Fibroblast of peridontal ligament (primary cell): ENCODE measurements at regions not wholly inside any gene's neighbourhood (a gene's known extent, or its start where the extent isn't known, plus 50 kb on each side); places are given as distances from the start of the nearest gene placed in this dataset.
"Not testable (repeated sequence)": the region's sequence is repeated elsewhere in the genome, so short reads cannot be mapped to it uniquely, and the experiment has no call there.

Experiments
- DNase-seq: peaks from one replicate; pipeline ENCODE4 v3.0.0-alpha.2; 2010; ENCODE audit errors: extremely low read depth

DNA sequence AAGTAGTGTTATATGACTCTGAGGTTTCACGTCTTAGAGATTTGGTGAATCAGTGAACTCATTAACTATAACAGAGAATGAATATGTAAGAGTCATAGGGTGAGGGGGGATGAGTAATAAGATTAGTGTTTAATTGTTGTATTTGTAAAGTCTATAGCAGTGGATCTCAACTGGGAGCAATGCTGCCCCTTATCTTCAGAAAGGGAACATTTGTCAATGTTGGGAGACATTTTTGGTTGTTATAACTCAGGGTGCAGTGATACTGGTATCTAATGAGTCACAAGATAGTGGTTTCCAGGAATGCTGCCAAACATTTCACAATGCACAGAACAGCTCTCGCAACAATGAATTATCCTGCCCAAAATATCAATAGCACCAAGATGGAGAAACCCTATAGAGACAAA, 1193.7 kb downstream of the GALC start:
- DNase-seq = peak; percentile 97

DNA sequence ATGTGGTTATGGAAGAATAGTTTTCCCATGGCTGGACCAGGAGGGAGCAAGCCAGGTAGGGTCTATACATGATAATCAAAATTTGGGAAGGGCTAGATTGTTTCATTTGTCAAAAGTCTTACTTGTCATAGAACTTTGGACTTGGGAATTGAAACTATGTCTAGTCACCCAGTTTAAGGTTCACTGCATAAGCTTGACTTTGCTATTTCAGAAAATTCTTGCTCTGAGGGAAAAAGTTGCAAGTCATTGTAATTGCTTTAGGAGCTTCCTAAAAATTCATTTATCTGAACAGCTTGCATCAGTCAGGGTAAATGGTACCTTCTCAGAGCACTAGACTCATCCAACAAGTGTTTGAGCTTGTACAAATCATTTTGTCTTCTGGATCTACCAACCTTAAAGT, 1194.7 kb downstream of the GALC start:
- peak; percentile 42 for DNase-seq

DNA sequence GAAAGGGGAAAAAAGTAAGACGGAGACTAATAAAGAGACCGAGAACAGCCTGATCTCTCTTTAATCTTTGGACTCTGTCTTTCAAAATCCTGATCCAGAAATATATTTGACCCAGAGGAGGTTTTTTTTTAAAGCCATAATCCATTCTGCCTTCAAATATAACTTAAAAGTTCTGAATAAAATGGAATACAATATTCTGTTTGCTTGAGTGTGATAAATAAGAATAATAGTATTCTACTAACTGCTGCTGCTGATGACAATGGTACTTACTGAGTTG, 1196.0 kb downstream of the GALC start:
- DNase-seq = no peak

DNA sequence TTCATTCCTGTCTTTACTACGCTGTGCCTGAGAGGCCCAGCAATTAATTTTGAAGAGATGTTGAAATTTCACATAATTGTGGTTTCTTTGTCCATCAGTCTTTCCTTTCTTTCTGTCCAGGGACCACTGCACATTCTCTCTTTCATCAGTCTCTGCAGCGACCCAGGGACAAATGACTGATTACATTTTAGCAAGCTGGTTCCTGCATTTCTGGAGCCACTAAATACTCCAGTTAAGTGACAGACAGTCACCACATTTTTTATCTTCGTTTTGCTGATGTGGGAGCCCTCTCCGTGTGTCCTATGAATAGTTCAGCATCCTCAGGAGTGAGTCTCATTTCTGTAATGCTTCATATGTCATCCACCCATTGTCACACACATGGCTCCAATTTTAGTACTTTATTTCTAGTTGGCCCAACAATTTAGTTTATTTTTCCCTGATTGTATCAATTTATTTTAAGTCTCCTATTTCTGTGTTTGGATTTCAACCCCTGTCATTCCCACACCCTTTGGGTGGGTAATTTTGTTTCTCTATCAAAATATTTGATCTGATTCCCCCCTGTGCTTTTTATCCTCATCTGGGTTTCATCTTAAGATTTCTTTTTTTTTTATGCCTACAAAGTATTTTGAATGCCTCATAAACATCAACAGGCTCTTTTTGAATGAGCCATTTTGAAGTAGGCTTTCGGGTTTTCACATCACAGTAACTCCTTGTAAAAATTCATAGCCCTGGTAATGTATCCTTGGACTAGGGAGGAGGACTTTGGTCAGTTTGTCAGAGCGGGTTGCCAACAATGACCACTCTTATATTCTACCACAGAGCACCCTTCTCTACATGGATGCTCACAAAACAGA, 1196.5 kb downstream of the GALC start:
- DNase-seq = peak; percentile 74

DNA sequence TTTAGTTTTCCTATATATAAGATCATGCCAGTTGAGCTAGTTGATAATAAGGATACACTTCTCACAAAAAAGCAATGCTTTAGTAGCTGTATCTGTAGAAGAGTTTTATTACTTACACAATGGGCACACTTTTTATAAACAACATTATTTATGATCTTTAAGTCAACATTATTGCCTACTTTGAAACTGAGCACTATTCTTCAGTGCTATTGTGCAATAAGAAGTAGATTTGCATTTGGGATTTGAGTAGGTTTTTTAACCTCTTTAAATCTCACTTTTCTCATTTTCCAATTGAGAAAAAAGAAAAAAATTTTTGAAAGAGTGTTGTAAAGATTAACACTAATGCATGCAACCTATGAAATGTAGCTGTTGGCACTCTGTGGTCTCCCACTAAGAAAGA, 1198.3 kb downstream of the GALC start:
- no peak for DNase-seq

DNA sequence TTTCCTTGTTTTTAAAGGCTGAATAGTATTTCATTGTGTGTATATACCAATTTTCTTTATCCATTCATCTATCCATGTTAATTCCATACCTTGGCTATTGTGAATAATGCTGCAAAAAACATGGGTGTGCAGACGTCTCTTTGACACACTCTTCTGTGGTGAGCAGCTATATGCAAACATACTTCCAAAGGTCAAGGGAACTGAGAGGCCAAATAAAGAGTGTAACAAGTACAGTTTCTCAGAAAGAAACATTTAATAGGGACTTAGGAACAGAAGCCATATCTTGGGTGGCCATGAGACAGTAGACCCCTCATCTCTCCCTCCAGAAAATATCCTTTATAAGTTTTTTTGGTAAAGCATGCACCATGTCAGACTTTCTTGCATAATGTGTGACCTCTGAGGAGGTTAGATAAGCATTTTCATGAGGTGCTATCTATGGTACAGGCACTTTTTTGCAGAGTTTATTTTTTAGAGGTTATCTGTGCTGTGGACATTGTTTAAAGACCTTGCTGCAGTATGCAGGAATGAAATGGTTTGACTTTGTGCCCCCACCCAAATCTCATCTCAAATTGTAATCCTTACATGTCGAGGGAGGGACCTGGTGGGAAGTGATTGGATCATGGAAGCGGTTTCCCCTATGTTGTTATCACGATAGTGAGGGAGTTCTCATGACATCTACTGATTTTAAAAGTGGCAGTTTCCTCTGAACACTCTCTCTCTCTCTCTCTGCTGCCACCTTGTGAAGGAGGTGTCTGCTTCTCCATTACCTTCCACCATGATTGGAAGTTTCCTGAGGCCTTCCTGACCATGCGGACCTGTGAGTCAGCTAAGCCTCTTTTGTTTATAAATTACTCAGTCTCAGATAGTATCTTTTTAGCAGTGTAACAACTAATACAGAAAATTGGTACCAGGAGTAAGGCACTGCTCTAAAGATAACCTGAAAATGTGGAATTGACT, 1202.3 kb downstream of the GALC start:
- DNase-seq = no peak

DNA sequence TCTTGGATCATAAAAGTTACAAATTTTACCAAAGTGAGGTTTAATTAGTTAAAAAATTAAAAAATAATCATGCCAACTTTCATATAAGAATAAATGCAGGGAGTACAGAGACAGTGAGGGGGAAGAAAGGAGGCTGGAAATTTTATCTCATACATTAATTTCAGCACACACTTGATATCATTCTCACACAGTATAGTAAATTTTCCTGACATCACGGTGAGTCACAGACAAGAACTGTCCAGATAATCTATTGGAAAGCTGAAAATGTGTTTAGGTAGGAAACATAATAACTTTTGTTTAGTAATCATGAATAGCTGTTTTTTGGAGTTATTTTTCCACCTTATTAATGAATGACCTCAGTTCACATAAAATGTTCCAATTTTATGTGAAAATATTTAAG, 1204.8 kb downstream of the GALC start:
- DNase-seq = no peak

DNA sequence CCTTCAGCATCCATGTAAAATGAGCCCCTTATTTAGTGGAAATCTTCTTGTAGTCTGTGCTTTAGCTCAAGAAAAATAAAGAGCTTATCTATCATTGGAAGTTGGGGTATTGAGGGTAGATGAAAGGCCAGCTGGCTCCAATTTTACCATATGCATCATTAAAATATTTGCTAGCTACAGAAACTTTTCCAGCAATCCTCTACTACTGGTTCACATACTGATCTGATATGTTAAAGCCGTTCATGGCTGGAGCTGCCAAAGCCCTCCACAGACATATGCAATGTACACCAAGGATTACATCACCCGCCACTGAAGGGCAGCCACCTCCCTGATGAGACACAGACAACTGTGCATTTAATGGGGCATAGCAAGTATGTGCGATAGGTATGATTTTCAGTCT, 1205.3 kb downstream of the GALC start:
- peak; percentile 64 for DNase-seq

DNA sequence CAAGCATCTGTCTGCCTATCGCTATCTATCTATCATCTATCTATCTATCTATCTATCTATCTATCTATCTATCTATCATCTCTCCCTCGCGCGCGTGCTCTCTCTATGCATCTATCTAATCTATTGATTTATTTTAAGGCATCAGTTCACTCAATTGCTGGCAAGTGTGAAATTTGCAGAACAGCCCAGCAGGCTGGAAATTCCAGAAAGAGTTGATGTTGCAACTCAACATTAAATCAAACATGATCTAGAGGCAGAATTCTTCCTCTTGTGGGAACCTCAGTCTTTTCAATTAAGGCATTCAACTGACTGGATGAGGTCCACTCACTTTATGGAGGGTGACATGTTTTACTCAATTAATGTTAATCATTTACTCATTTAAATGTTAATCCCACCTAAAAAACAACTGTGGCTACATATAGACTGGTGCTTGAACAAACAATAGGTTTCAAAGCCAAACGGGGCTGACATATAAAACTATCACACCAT, 1210.8 kb downstream of the GALC start:
- no peak for DNase-seq

DNA sequence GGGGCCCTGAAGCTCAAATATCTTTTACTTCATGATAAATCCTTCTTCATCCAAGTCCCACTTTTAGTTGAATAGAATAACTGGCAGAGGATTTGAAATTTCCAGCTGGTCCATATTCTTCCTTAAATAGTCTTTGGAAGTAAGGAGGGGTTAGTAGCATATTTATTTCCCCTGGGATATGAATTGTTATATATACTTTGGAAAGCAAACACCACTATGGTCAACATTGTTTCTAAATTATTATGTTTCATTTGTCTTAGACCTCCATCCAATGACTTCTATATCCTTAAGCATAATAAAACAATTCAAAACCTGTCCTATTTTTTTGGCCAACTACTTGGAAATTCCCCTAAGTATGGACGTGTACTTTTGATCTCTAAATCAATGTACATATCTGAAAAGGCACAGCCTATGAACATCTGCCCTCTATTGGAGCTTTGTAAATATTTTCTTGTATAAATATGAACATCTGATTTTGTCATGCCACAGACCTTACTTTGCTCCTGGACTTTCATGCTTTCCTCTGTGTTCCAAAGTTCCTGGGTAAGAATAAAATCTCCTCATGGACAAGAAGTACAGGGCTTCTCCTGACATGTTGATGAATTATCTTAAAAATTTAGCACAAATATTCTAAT, 1212.0 kb downstream of the GALC start:
- peak; percentile 37 for DNase-seq

DNA sequence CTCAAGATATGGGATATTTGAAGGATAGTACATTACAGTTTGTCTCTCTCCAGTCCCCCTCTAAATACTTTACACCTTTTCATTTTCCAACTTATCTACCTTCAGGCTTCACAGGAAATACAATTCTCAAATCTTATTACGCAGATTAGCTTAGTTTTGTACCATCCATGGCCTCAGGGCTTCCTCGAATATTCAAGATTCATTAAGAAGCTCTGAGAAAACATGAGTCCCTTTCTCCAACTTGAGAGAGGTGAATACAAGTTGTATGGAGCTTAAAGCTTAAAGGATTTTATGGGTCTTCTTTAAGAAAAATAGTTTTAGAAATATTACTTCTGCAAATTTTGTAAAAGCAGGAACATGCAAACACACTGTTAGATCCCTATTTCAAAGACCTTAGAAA, 1212.5 kb downstream of the GALC start:
- DNase-seq = no peak

DNA sequence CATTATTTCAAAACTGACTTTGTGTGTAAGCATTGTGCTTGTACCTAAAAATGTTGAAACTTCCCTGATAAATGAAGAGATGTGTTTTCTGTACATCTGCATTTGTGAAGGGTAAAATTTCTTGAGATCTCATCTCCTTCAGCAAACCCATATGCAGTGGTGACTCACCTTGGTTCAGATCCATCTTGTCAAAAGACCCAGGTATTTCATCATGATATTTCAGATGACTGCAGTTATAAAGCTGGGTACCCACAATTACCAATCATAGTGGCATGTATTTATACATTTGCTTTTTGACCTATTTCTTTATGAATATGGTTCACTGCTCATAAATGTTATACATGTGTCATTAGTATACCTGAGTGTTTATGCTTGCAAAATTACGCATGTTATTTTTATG, 1213.6 kb downstream of the GALC start:
- peak; percentile 31 for DNase-seq

DNA sequence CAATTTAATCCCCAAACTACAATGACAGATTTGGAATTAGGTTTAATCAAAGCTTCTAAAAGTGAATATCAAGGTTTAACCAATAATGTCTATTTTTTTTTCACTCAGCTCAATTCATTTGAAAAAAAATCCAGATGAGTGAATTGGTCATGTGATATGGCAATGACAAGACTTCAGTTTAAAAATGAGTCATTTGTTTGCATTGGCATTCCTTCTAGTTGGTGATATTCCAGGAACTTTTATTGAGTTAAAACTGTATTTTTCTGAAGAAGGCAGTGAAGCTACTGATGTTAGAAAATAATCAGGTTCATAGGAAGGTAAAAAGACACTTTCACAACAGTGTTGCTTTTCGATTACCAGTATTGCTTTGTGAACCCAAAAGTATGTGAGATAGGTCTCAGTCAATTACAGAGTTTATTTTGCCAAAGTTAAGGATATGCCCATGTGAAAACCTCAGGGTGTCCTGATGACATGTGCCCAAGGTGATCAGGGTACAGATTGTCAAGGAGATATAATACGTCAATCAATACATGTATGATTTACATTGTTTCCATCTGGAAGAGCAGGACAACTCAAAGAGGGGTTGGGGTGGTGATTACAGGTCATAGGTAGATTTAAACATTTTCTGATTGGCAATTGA, 1214.9 kb downstream of the GALC start:
- peak; percentile 91 for DNase-seq

DNA sequence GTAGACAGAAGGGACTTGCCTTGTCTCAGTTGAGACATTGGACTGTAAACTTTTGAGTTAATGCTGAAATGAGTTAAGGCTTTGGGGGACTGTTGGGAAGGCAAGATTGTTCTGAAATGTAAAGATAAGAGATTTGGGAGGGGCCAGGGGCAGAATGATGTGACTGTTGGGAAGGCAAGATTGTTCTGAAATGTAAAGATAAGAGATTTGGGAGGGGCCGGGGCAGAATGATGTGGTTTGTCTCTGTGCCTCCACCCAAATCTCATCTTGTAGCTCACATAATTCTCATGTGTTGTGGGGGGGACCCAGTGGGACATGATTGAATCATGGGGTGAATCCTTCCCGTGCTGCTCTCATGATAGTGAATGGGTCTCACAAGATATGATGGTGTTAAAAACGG, 1217.1 kb downstream of the GALC start:
- DNase-seq = not testable (repeated sequence)

DNA sequence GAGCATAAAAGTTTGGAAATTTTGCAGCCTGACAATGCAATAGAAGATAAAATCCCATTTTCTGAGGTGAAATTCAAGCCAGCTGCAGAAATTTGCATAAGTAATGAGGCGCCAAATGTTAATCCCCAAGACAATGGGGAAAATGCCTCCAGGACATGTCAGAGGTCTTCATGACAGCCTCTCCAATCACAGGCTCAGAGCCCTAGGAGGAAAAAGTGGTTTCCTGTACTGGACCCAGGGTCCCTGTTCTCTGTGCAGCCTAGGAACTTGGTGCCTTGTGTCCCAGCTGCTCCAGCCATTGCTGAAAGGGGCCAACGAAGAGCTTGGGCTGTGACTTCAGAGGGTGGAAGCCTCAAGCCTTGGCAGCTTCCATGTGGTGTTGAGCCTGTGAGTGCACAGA, 1218.1 kb downstream of the GALC start:
- DNase-seq = no peak

DNA sequence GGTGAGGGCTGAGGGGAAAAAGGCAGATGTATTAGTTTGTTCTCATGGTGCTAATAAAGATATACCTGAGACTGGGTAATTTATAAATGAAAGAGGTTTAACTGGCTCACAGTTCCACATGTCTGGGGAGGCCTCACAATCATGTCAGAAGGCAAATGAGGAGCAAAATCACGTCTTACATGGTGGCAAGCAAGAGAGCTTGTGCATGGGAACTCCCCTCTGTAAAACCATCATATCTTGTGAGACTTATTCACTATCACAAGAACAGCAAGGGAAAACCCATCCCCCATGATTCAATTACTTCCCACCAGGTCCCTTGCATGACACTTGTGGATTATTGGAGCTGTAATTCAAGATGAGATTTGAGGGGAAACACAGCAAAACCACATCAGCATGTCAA, 1220.9 kb downstream of the GALC start:
- DNase-seq = no peak

DNA sequence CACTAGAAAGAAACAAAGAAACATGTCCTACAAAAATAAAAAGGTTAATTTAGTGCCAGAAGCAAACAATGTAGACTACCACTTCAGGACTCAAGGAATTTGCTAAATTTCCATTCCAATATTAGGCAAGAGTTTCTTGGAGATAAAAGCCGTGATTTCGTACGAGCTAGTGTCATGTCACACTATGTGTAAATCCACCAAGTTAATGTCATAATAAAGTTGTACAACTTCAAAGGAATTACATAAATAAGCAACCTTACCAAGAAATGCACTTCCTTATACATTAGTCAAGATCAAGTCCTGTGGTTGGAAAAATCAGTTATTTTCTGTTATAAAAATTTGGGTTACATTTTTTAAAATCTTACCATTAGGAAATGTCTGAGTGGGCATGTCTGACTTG, 1222.8 kb downstream of the GALC start:
- DNase-seq = no peak

DNA sequence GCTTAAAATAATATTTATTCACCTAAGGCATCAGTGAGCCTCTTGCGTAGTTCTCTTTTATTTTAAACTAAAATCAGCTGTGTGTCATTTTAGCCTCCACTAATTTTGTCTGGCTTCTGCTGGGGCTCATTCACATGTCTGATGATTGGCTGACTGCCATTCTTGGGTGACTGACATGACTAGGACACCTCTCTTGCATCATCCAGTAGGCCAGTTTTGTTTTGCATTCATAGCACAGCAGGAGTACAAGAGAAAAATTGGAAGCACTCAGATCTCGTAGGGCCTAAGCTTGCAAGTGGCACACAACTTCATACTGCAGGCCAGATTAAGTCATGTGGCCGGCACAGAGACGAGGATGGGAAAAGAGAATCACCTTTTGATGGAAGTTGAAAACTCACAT, 1226.5 kb downstream of the GALC start:
- no peak for DNase-seq

DNA sequence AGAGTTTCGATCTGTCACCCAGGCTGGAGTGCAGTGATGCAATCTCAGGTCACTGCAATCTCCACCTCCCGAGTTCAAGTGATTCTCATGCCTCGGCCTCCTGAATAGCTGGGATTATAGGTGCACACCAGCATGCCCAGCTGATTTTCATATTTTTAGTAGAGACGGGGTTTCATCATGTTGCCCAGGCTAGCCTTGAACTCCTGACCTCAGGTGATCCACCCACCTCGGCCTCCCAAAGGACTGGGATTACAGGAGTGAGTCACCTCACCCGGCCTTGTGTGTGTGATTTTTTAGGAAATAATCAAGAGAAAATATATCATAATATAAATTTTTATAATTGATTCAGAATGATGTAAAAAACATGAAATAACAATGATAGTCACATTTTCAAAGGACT, 1231.4 kb downstream of the GALC start:
- no peak for DNase-seq

DNA sequence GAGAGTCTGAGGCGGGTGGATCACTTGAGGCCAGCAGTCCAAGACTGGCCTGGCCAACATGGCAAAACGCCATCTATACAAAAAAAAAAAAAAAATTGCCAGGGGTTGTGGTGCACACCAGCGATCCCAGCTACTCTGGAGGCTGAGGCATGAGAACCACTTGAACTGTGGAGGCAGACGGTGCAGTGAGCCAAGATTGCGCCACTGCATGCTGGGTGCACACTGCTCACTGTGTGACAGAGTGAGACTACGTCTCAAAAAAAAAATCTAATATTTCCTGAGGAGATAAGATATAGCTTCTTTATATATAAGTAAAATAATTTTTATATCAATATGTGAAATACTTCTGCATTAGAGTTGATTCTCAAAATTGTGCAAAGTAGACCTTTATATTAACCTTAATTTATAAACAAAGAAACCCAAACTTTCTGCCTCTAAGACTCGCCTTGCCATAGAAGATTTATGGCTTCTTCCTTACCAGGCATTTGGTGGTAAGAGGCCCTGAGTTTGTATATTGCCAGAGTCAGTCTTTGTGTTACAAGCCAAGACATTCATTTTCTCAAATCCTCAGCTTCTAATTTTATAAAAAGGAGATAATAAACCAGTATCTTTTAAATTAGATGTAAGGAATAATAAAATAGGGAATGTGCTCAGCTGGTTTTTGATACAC, 1226.7 kb downstream of the FLRT2 start:
- DNase-seq = no peak

DNA sequence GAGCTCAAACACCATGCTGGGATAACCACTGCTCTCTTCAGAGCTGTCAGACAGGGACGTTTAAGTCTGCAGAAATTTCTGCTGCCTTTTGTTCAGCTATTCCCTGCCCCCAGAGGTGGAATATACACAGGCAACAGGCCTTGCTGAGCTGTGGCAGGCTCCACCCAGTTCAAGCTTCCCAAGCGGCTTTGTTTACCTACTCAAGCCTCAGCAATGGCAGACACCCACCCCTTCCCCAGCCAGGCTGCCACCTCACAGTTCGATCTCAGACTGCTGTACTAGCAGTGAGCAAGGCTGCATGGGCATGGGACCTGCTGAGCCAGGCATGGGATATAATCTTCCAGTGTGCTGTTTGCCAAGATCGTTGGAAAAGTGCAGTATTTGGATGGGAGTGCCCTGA, 1220.5 kb downstream of the FLRT2 start:
- not testable (repeated sequence) for DNase-seq
